K562 (cell line): ENCODE measurements at regions not wholly inside any gene's neighbourhood (a gene's known extent, or its start where the extent isn't known, plus 50 kb on each side); places are given as distances from the start of the nearest gene placed in this dataset.

Source experiments
- CEBPB ChIP-seq: fragments of 450-650 bp; IDR thresholded peaks from 2 replicates; pipeline ENCODE4 v1.6.1; 2016; ENCODE audit warnings: missing genetic modification characterization, missing compliant biosample characterization
- EZH2 ChIP-seq: IDR thresholded peaks from 2 replicates; pipeline ENCODE4 v1.6.1; 2012; ENCODE audit warnings: low read depth, mild to moderate bottlenecking, inconsistent platforms, low read length, borderline replicate concordance
- SMAD1 ChIP-seq: fragments of 150-350 bp; IDR thresholded peaks from 2 replicates; pipeline ENCODE4 v1.6.1; 2014; ENCODE audit warnings: low read length, low read depth; ENCODE audit not compliant: partially characterized antibody
- SMC3 ChIP-seq: conservative IDR thresholded peaks from 2 replicates; pipeline ENCODE4 v1.6.1; 2011; ENCODE audit warnings: low read depth, low read length, improper control_type of control experiment; ENCODE audit not compliant: insufficient read depth
- TF ChIP-seq, protein P1 (sequence below), 3 experiments: IDR thresholded peaks in 2 of 3; conservative IDR thresholded peaks in 1 of 3; 2 replicates each; pipeline ENCODE4 v1.5.1; 2011 to 2012; ENCODE audit warnings: low read length in 3 of 3, mild to moderate bottlenecking in 3 of 3, control low read depth in 2 of 3, improper control_type of control experiment in 1 of 3, inconsistent platforms in 1 of 3, low read depth in 1 of 3, mixed read lengths in 1 of 3, moderate library complexity in 1 of 3; ENCODE audit not compliant: insufficient read depth in 2 of 3

DNA sequence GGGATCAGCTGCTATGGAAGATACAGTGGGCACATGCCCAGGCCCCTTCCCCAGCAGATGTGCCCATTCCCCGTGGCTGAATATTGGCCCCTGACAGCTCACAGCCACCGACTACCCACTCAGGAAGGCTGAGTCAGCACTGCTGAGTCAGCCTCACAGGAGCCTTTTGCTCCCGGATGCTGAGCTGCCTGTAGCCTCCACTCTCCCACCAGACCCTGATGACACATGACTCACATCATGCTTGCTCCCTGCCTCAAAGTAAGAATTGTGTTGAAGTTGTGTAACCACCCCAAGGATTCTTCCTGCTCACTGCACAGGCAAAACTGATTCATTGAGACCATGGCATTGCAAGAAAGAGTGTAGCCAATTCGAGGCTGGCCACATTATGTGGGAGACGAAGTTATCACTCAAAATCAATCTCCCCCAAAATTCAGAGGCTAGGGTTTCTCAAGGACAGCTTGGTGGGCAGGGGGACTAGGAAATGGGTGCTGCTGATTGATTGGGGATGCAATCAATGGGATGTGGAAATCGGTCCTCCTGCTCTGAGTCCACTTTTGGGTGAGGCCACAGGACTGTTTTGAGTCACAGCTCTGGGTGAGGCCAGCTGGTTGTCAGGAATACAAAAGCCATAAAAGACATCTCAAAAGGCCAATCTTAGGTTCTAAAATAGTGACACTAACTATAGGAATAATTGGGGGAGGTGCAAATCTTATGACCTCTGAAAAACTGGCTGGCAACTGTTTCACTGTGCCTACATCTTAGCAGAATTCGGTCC, 556.6 kb upstream of the CDH4 start:
- TF ChIP-seq SMAD1 (no peak), EZH2 (no peak), CEBPB (tag) (no peak), SMC3 (no peak)
- TF ChIP-seq, protein P1, sequence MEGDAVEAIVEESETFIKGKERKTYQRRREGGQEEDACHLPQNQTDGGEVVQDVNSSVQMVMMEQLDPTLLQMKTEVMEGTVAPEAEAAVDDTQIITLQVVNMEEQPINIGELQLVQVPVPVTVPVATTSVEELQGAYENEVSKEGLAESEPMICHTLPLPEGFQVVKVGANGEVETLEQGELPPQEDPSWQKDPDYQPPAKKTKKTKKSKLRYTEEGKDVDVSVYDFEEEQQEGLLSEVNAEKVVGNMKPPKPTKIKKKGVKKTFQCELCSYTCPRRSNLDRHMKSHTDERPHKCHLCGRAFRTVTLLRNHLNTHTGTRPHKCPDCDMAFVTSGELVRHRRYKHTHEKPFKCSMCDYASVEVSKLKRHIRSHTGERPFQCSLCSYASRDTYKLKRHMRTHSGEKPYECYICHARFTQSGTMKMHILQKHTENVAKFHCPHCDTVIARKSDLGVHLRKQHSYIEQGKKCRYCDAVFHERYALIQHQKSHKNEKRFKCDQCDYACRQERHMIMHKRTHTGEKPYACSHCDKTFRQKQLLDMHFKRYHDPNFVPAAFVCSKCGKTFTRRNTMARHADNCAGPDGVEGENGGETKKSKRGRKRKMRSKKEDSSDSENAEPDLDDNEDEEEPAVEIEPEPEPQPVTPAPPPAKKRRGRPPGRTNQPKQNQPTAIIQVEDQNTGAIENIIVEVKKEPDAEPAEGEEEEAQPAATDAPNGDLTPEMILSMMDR (IDR thresholded peaks at IDR 0.05 in 2 of 3, conservative IDR thresholded peaks at IDR 0.05 in 1 of 3; ENCODE audit: insufficient read depth in 2 of 3, low read depth in 1 of 3, low read length in 3 of 3) = no peak
